H1 (cell line): ENCODE measurements at regions not wholly inside any gene's neighbourhood (a gene's known extent, or its start where the extent isn't known, plus 50 kb on each side); places are given as distances from the start of the nearest gene placed in this dataset.

Experiments used
- CTCF ChIA-PET: fragments of 300-600 bp; sonication (Branson Sonifier 250); formaldehyde crosslinking; loops from one replicate; lab custom pipeline; 2021; ENCODE audit not compliant: partially characterized antibody; lab: Charles Lee
- POLR2A ChIA-PET: fragments of 300-600 bp; sonication (Branson Sonifier 250); formaldehyde crosslinking; loops from one replicate; lab custom pipeline; 2021; ENCODE audit warnings: inconsistent platforms; ENCODE audit not compliant: partially characterized antibody; lab: Charles Lee
- DNase-seq, 2 experiments: peaks; one replicate each; pipeline versions ENCODE4 v3.0.0 to v3.0.0-alpha.2; 2010 to 2022; ENCODE audit warnings: low spot score in 2 of 2, low read depth in 1 of 2, mixed read lengths in 1 of 2
- FAIRE-seq: peaks from 2 replicates; lab custom pipeline; 2011; peaks lifted over from hg19 to GRCh38; lab: Jason Lieb, UNC
- H2AFZ ChIP-seq: 2 replicates; pipeline ENCODE4 v1.8.1; 2012; ENCODE audit warnings: low read length, inconsistent platforms
- H2AK5ac ChIP-seq: 2 replicates; pipeline ENCODE4 v1.6.1; 2013; ENCODE audit warnings: low read depth, low read length
- H2BK120ac ChIP-seq: replicated peaks from 2 replicates; pipeline ENCODE3; 2013; ENCODE audit warnings: low read depth, low read length, inconsistent platforms
- H2BK12ac ChIP-seq: 2 replicates; pipeline ENCODE4 v1.6.1; 2013; ENCODE audit warnings: low read depth, low read length
- H2BK15ac ChIP-seq: 2 replicates; pipeline ENCODE4 v1.6.1; 2013; ENCODE audit warnings: low read length
- H2BK20ac ChIP-seq: 2 replicates; pipeline ENCODE4 v1.6.1; 2013; ENCODE audit warnings: low read length
- H2BK5ac ChIP-seq: 2 replicates; pipeline ENCODE4 v1.6.1; 2013; ENCODE audit warnings: low read depth, low read length
- H3K14ac ChIP-seq: 2 replicates; pipeline ENCODE4 v1.6.1; 2013; ENCODE audit warnings: inconsistent platforms; ENCODE audit not compliant: insufficient read length
- H3K18ac ChIP-seq: 2 replicates; pipeline ENCODE4 v1.6.1; 2013; ENCODE audit warnings: low read length; ENCODE audit errors: extremely low read depth
- H3K23ac ChIP-seq: 2 replicates; pipeline ENCODE4 v1.6.1; 2013; ENCODE audit warnings: inconsistent platforms; ENCODE audit not compliant: insufficient read length
- H3K23me2 ChIP-seq: 2 replicates; pipeline ENCODE4 v1.6.1; 2013; ENCODE audit warnings: low read depth, low read length
- H3K27ac ChIP-seq: 2 replicates; pipeline ENCODE4 v1.6.1; 2011; ENCODE audit warnings: low read depth, low read length, inconsistent platforms
- H3K27me3 ChIP-seq, 4 experiments: replicated peaks in 1 of 4; 1 replicate in 1 of 4; 2 replicates in 3 of 4; pipeline versions ENCODE4 v1.6.1 to v1.8.1; 2011 to 2013; ENCODE audit warnings: low read length in 3 of 4, mild to moderate bottlenecking in 3 of 4, inconsistent platforms in 2 of 4, mixed read lengths in 2 of 4, moderate library complexity in 1 of 4; ENCODE audit not compliant: control insufficient read depth in 3 of 4, insufficient read depth in 3 of 4; ENCODE audit errors: extremely low read depth in 1 of 4
- H3K36me3 ChIP-seq, 4 experiments: 2 replicates each; pipeline versions ENCODE4 v1.6.1 to v1.8.1; 2011 to 2013; ENCODE audit warnings: mild to moderate bottlenecking in 4 of 4, low read length in 3 of 4, moderate library complexity in 2 of 4, control low read depth in 1 of 4, inconsistent platforms in 1 of 4; ENCODE audit not compliant: insufficient read depth in 4 of 4, control insufficient read depth in 2 of 4
- H3K4ac ChIP-seq: replicated peaks from 2 replicates; pipeline ENCODE3; 2013; ENCODE audit warnings: low read length, low read depth, mixed read lengths, inconsistent platforms; ENCODE audit not compliant: insufficient read length
- H3K4me1 ChIP-seq, 4 experiments: replicated peaks in 1 of 4; 1 replicate in 1 of 4; 2 replicates in 3 of 4; pipeline versions ENCODE4 v1.6.1 to v1.8.1; 2011 to 2013; ENCODE audit warnings: low read length in 3 of 4, inconsistent platforms in 2 of 4, mixed read lengths in 1 of 4; ENCODE audit not compliant: insufficient read depth in 4 of 4, control insufficient read depth in 3 of 4
- H3K4me2 ChIP-seq, 2 experiments: 2 replicates each; pipeline versions ENCODE4 v1.6.1 to v1.8.1; 2011 to 2013; ENCODE audit warnings: low read depth in 2 of 2, low read length in 2 of 2, control low read depth in 1 of 2, inconsistent platforms in 1 of 2, mild to moderate bottlenecking in 1 of 2; ENCODE audit not compliant: insufficient read depth in 1 of 2
- H3K4me3 ChIP-seq, 4 experiments: fragments of 200-600, 300-600 bp in 1 of 4; sonication (generic), shearing (Covaris generic), sonication (Bioruptor Twin) in 1 of 4; 2 replicates each; pipeline versions ENCODE4 v1.5.1 to v1.8.1; 2011 to 2016; ENCODE audit warnings: low read length in 4 of 4, low read depth in 3 of 4, control low read depth in 2 of 4, inconsistent platforms in 2 of 4, mild to moderate bottlenecking in 2 of 4, mixed read lengths in 1 of 4, moderate library complexity in 1 of 4; ENCODE audit not compliant: insufficient read depth in 2 of 4; ENCODE audit errors: extremely low read depth in 1 of 4
- H3K56ac ChIP-seq: replicated peaks from 2 replicates; pipeline ENCODE3; 2013; ENCODE audit warnings: low read depth, mild to moderate bottlenecking, mixed read lengths, low read length, inconsistent platforms; ENCODE audit not compliant: insufficient read length
- H3K79me1 ChIP-seq: 2 replicates; pipeline ENCODE4 v1.6.1; 2013; ENCODE audit warnings: low read depth, low read length, control low read depth
- H3K79me2 ChIP-seq, 2 experiments: 2 replicates each; pipeline versions ENCODE4 v1.6.1 to v1.8.1; 2012 to 2013; ENCODE audit warnings: low read length in 2 of 2, mild to moderate bottlenecking in 2 of 2, inconsistent platforms in 1 of 2; ENCODE audit not compliant: insufficient read depth in 2 of 2, control insufficient read depth in 1 of 2
- H3K9ac ChIP-seq, 4 experiments: replicated peaks in 1 of 4; 1 replicate in 1 of 4; 2 replicates in 3 of 4; pipeline versions ENCODE4 v1.6.1 to v1.8.1; 2011 to 2013; ENCODE audit warnings: low read depth in 3 of 4, low read length in 3 of 4, control low read depth in 2 of 4, mild to moderate bottlenecking in 2 of 4, moderate library complexity in 2 of 4, inconsistent platforms in 1 of 4; ENCODE audit errors: extremely low read depth in 1 of 4
- H3K9me3 ChIP-seq, 2 experiments: 2 replicates each; pipeline versions ENCODE4 v1.6.1 to v1.8.1; 2012 to 2013; ENCODE audit warnings: mild to moderate bottlenecking in 2 of 2, moderate library complexity in 2 of 2, control low read depth in 1 of 2, inconsistent platforms in 1 of 2, low read depth in 1 of 2, low read length in 1 of 2, mixed read lengths in 1 of 2; ENCODE audit not compliant: insufficient read depth in 2 of 2
- H4K20me1 ChIP-seq, 2 experiments: replicated peaks in 1 of 2; 2 replicates each; pipeline versions ENCODE3 to v1.8.1; 2011 to 2013; ENCODE audit warnings: inconsistent platforms in 2 of 2, low read length in 2 of 2, mild to moderate bottlenecking in 1 of 2; ENCODE audit not compliant: insufficient read depth in 2 of 2, control insufficient read depth in 1 of 2
- H4K5ac ChIP-seq: 2 replicates; pipeline ENCODE4 v1.6.1; 2013; ENCODE audit warnings: low read length, low read depth, mixed read lengths, inconsistent platforms; ENCODE audit not compliant: insufficient read length
- H4K8ac ChIP-seq: 2 replicates; pipeline ENCODE4 v1.8.0; 2013; ENCODE audit warnings: mild to moderate bottlenecking, moderate library complexity, low read length, inconsistent platforms; ENCODE audit not compliant: insufficient read depth; ENCODE audit errors: extremely low read depth
- H4K91ac ChIP-seq: replicated peaks from 2 replicates; pipeline ENCODE3; 2013; ENCODE audit warnings: low read length, mixed read lengths, inconsistent platforms; ENCODE audit not compliant: insufficient read length
- BCL11A ChIP-seq, 2 experiments: IDR thresholded peaks; one replicate each; pipeline ENCODE4 v1.6.1; 2011; ENCODE audit warnings: low read depth in 2 of 2, low read length in 2 of 2, mild to moderate bottlenecking in 2 of 2
- CTBP2 ChIP-seq: IDR thresholded peaks from 2 replicates; pipeline ENCODE4 v1.7.0; 2011; ENCODE audit warnings: borderline replicate concordance, mild to moderate bottlenecking, moderate library complexity, mixed read lengths, low read length; ENCODE audit not compliant: insufficient read depth, insufficient read length
- KDM4A ChIP-seq: IDR thresholded peaks from one replicate; pipeline ENCODE4 v1.7.1; 2012; ENCODE audit warnings: low read depth, mild to moderate bottlenecking, moderate library complexity, low read length, inconsistent platforms; ENCODE audit not compliant: severe bottlenecking
- KDM5A ChIP-seq: fragments of 200-600 bp; IDR thresholded peaks from 2 replicates; pipeline ENCODE4 v1.7.1; 2012; ENCODE audit warnings: mild to moderate bottlenecking, low read length, inconsistent platforms, mixed read lengths
- NANOG ChIP-seq: IDR thresholded peaks from 2 replicates; pipeline ENCODE4 v1.6.1; 2011; ENCODE audit warnings: low read length, low read depth, mild to moderate bottlenecking, inconsistent platforms; ENCODE audit not compliant: insufficient read depth, poor library complexity, severe bottlenecking
- PHF8 ChIP-seq: fragments of 200-600 bp; sonication (generic); conservative IDR thresholded peaks from 2 replicates; pipeline ENCODE4 v1.7.1; 2012; ENCODE audit warnings: low read depth, mild to moderate bottlenecking, inconsistent platforms, low read length, moderate library complexity
- POLR2AphosphoS5 ChIP-seq: IDR thresholded peaks from 2 replicates; pipeline ENCODE4 v1.6.1; 2011; ENCODE audit warnings: low read depth, low read length
- POU5F1 ChIP-seq: IDR thresholded peaks from 2 replicates; pipeline ENCODE4 v1.6.1; 2011; ENCODE audit warnings: low read depth, mild to moderate bottlenecking, low read length, moderate library complexity
- RFX5 ChIP-seq: IDR thresholded peaks from 2 replicates; pipeline ENCODE4 v1.6.1; 2011; ENCODE audit warnings: low read depth, low read length, improper control_type of control experiment, borderline replicate concordance
- RNF2 ChIP-seq: fragments of 200-900, 300-1000 bp; sonication (generic); IDR thresholded peaks from 2 replicates; pipeline ENCODE4 v1.7.1; 2016; ENCODE audit warnings: borderline replicate concordance, low read depth, mild to moderate bottlenecking, antibody characterized with exemption, low read length; ENCODE audit not compliant: poor library complexity, severe bottlenecking; ENCODE audit errors: missing control alignments
- SP1 ChIP-seq: IDR thresholded peaks from 2 replicates; pipeline ENCODE4 v1.6.1; 2011; ENCODE audit warnings: low read depth, low read length
- SP2 ChIP-seq: IDR thresholded peaks from 2 replicates; pipeline ENCODE4 v1.6.1; 2012; ENCODE audit warnings: mild to moderate bottlenecking, low read length, inconsistent platforms
- TAF1 ChIP-seq: IDR thresholded peaks from 2 replicates; pipeline ENCODE4 v1.6.1; 2011; ENCODE audit warnings: mild to moderate bottlenecking, low read depth, low read length
- TAF7 ChIP-seq: optimal IDR thresholded peaks from 2 replicates; pipeline ENCODE3; 2011; ENCODE audit warnings: low read depth, mild to moderate bottlenecking, inconsistent platforms, low read length, moderate library complexity, borderline replicate concordance
- TCF12 ChIP-seq: IDR thresholded peaks from 2 replicates; pipeline ENCODE4 v1.6.1; 2011; ENCODE audit warnings: low read depth, mild to moderate bottlenecking, low read length
- WGBS, 2 experiments: shearing (Covaris generic) in 1 of 2; methylation state at CpG; one replicate each; pipeline versions ENCODE4 v1.1.6 to v1.1.7; 2013 to 2015; ENCODE audit warnings: low lambda C conversion rate in 2 of 2, mixed read lengths in 2 of 2, inconsistent platforms in 1 of 2, low coverage in 1 of 2, missing lambda C conversion rate in 1 of 2; ENCODE audit not compliant: insufficient replicate concordance in 2 of 2, insufficient coverage in 1 of 2, insufficient read length in 1 of 2; ENCODE audit errors: extremely low coverage in 1 of 2, missing lambda C conversion rate in 1 of 2; 5-methylcytosine and 5-hydroxymethylcytosine counted together

DNA sequence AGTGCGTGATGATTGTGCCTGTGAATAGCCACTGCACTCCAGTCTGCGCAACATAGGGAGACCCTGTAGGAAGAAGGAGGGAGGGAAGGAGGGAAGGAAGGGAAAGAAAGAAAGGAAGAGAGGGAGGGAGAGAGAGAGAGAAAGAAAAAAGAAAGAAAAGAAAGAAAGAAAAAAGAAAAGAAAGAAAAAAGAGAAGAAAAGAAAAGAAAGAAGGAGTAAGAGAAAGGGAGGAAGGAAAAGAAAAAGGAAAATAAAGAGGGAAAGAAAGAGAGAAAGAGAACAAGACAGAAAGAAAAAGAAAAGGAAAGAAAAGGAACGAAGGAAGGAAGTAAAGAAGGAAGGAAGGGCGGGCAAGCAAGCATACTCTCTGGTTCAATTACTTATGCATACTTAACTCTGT, 112.9 kb upstream of the ANK3 start:
- H3K27ac ChIP-seq = no peak overlapping the region
- H3K23me2 ChIP-seq = no peaks in the 10 kb centered on the region
- H3K56ac ChIP-seq = no peak overlapping the region
- H4K91ac ChIP-seq = no peak overlapping the region
- no peak for DNase-seq
- H3K4me1 ChIP-seq = peaks cover 0 to 2% (median 0%) of the 10 kb centered on the region in 4 experiments; a peak in 1 of 7 replicates
- H4K5ac ChIP-seq = no peak overlapping the region
- H2BK120ac ChIP-seq = no peak overlapping the region
- H2BK20ac ChIP-seq = no peak overlapping the region
- H2AFZ ChIP-seq = no peak overlapping the region
- H3K79me2 ChIP-seq = no peaks in the 10 kb centered on the region
- no peak overlapping the region for H3K4me2 ChIP-seq
- H3K36me3 ChIP-seq = no peaks in the 10 kb centered on the region
- no peak overlapping the region for H2BK12ac ChIP-seq
- H4K8ac ChIP-seq = no peak overlapping the region
- H3K18ac ChIP-seq = no peak overlapping the region
- no peaks in the 10 kb centered on the region for H4K20me1 ChIP-seq
- H3K27me3 ChIP-seq = no peaks in the 10 kb centered on the region
- FAIRE-seq = no peak
- H2BK15ac ChIP-seq = no peak overlapping the region
- H3K14ac ChIP-seq = no peak overlapping the region
- ChIA-PET POLR2A (no interaction called here), CTCF (interaction anchor here (1.7 kb wide), 1 partner anchor 43 kb away, joined by 5 read pairs; no protein-coding TSS in a partner anchor)
- no peak overlapping the region for H3K4me3 ChIP-seq
- H3K23ac ChIP-seq = no peak overlapping the region
- WGBS, 2 experiments = 94% methylated on average over 4 of the region's 4 CpGs; no CpG with 5 or more reads in 1 of the 2 experiments
- no peak overlapping the region for H2BK5ac ChIP-seq
- H3K9me3 ChIP-seq = no peaks in the 10 kb centered on the region
- H2AK5ac ChIP-seq = no peak overlapping the region
- no peak overlapping the region for H3K4ac ChIP-seq
- H3K9ac ChIP-seq = no peak overlapping the region
- H3K79me1 ChIP-seq = no peaks in the 10 kb centered on the region
- TF ChIP-seq KDM4A (no peak), SP1 (no peak), KDM5A (no peak), TAF7 (no peak), NANOG (no peak), CTBP2 (no peak), TAF1 (no peak), BCL11A (IDR thresholded peaks at IDR 0.05; ENCODE audit: low read depth in 2 of 2, low read length in 2 of 2) (no peak), PHF8 (no peak), POLR2AphosphoS5 (no peak), RFX5 (no peak), TCF12 (no peak), RNF2 (no peak), POU5F1 (no peak), SP2 (no peak)
